ENCODE measurements at regions not wholly inside any gene's neighbourhood (a gene's known extent, or its start where the extent isn't known, plus 50 kb on each side); places are given as distances from the start of the nearest gene placed in this dataset.
"Not testable (repeated sequence)": the region's sequence is repeated elsewhere in the genome, so short reads cannot be mapped to it uniquely, and the experiment has no call there.

- Histone ChIP-seq H3K56ac (ENCODE audit: insufficient read length, low read depth, low read length) (no peak overlapping the region), H3K23me2 (ENCODE audit: insufficient read length, low read depth, low read length, poor library complexity, severe bottlenecking) (no peaks in the 10 kb centered on the region), H3K79me2 (ENCODE audit: insufficient read depth, low read length) (no peaks in the 10 kb centered on the region), H3K9me3 (ENCODE audit: control insufficient read depth, low read depth, low read length) (no peaks in the 10 kb centered on the region), H4K20me1 (ENCODE audit: control insufficient read depth, insufficient read depth, insufficient read length) (no peaks in the 10 kb centered on the region), H3K27me3 (ENCODE audit: insufficient read depth, low read length) (no peaks in the 10 kb centered on the region), H3K27ac (ENCODE audit: insufficient read length, low read depth, low read length) (no peak overlapping the region), H2AFZ (ENCODE audit: low read length) (no peak overlapping the region), H2BK12ac (ENCODE audit: insufficient read length, low read depth, low read length) (no peak overlapping the region), H4K91ac (ENCODE audit: insufficient read length, low read depth, low read length) (no peak overlapping the region), H3K79me1 (ENCODE audit: insufficient read depth, low read depth, low read length, poor library complexity, severe bottlenecking) (no peaks in the 10 kb centered on the region), H3K4ac (ENCODE audit: low read depth, low read length) (no peak overlapping the region), H4K8ac (replicated peaks; ENCODE audit: insufficient read length, low read depth, low read length) (no peak overlapping the region), H2BK120ac (ENCODE audit: low read depth, low read length, poor library complexity, severe bottlenecking) (no peak overlapping the region), H3K4me1 (ENCODE audit: insufficient read depth, low read length) (no peaks in the 10 kb centered on the region), H2AK5ac (ENCODE audit: insufficient read length, low read length) (no peak overlapping the region), H3T11ph (ENCODE audit: low read length) (no peak overlapping the region), H2BK5ac (ENCODE audit: insufficient read length, low read length) (no peak overlapping the region), H3K23ac (ENCODE audit: insufficient read length, low read depth, low read length) (no peak overlapping the region), H3K18ac (ENCODE audit: insufficient read length, low read depth, low read length) (no peak overlapping the region), H3K4me2 (ENCODE audit: insufficient read depth, insufficient read length, low read length) (no peak overlapping the region), H2BK20ac (ENCODE audit: low read depth, low read length, poor library complexity, severe bottlenecking) (no peak overlapping the region), H3K9ac (ENCODE audit: extremely low read depth, insufficient read length, low read length) (no peak overlapping the region), H2BK15ac (ENCODE audit: low read depth, low read length) (no peak overlapping the region), H3K14ac (ENCODE audit: insufficient read depth, low read length) (no peak overlapping the region), H4K5ac (ENCODE audit: insufficient read length, low read depth, low read length) (no peak overlapping the region)
- no peak for TF ChIP-seq CTCF (conservative IDR thresholded peaks at IDR 0.05)
- no peaks in the 10 kb centered on the region for H3K27me3 Mint-ChIP-seq (ENCODE audit: low read depth)
- DNase-seq: no peak
- H3K27ac Mint-ChIP-seq: no peak overlapping the region; a peak in 1 of 7 replicates
- H3K4me3 Mint-ChIP-seq: no peak overlapping the region
- no peaks in the 10 kb centered on the region; a peak in 2 of 7 replicates for H3K36me3 Mint-ChIP-seq (ENCODE audit: insufficient read depth in 1 of 3, low read depth in 3 of 3)
- WGBS (ENCODE audit: extremely low coverage, insufficient read length, low lambda C conversion rate): no CpG with 5 or more reads among the region's 1 CpG
- no peaks in the 10 kb centered on the region for H3K4me1 Mint-ChIP-seq
- H3K9me3 Mint-ChIP-seq: peaks cover 4 to 6% of the 10 kb centered on the region in 2 experiments; a peak in 3 of 5 replicates
These were observed 269.8 kb upstream of the MMADHC start for GRCh38 chr2:149857344-149857743.

GRCh38 chr2:149855859-149856258 is 268.3 kb upstream of the MMADHC start:
- not testable (repeated sequence) for H4K20me1 ChIP-seq (ENCODE audit: control insufficient read depth, insufficient read depth, insufficient read length); H3K4me3 Mint-ChIP-seq; H4K8ac ChIP-seq (replicated peaks; ENCODE audit: insufficient read length, low read depth, low read length); H3K18ac ChIP-seq (ENCODE audit: insufficient read length, low read depth, low read length); H3K27me3 ChIP-seq (ENCODE audit: insufficient read depth, low read length); H2BK20ac ChIP-seq (ENCODE audit: low read depth, low read length, poor library complexity, severe bottlenecking); H2AFZ ChIP-seq (ENCODE audit: low read length); H3K4me1 ChIP-seq (ENCODE audit: insufficient read depth, low read length); H3K14ac ChIP-seq (ENCODE audit: insufficient read depth, low read length); H3K23ac ChIP-seq (ENCODE audit: insufficient read length, low read depth, low read length); H3K23me2 ChIP-seq (ENCODE audit: insufficient read length, low read depth, low read length, poor library complexity, severe bottlenecking); DNase-seq; H3K27me3 Mint-ChIP-seq (ENCODE audit: low read depth); H2BK12ac ChIP-seq (ENCODE audit: insufficient read length, low read depth, low read length); H3K4me2 ChIP-seq (ENCODE audit: insufficient read depth, insufficient read length, low read length); H3K36me3 Mint-ChIP-seq (ENCODE audit: insufficient read depth in 1 of 3, low read depth in 3 of 3); H2BK120ac ChIP-seq (ENCODE audit: low read depth, low read length, poor library complexity, severe bottlenecking); H3K79me1 ChIP-seq (ENCODE audit: insufficient read depth, low read depth, low read length, poor library complexity, severe bottlenecking); H3K9me3 ChIP-seq (ENCODE audit: control insufficient read depth, low read depth, low read length); H3K4ac ChIP-seq (ENCODE audit: low read depth, low read length); H2BK5ac ChIP-seq (ENCODE audit: insufficient read length, low read length); H3K56ac ChIP-seq (ENCODE audit: insufficient read length, low read depth, low read length); H3K9ac ChIP-seq (ENCODE audit: extremely low read depth, insufficient read length, low read length); H2BK15ac ChIP-seq (ENCODE audit: low read depth, low read length); H4K91ac ChIP-seq (ENCODE audit: insufficient read length, low read depth, low read length); H3K27ac Mint-ChIP-seq; H3T11ph ChIP-seq (ENCODE audit: low read length); H3K4me1 Mint-ChIP-seq; H2AK5ac ChIP-seq (ENCODE audit: insufficient read length, low read length); H3K27ac ChIP-seq (ENCODE audit: insufficient read length, low read depth, low read length); H3K79me2 ChIP-seq (ENCODE audit: insufficient read depth, low read length); H3K9me3 Mint-ChIP-seq; H4K5ac ChIP-seq (ENCODE audit: insufficient read length, low read depth, low read length)
- no CpG with 5 or more reads among the region's 5 CpGs for WGBS (ENCODE audit: extremely low coverage, insufficient read length, low lambda C conversion rate)
